HL-60 (cell line): ENCODE measurements at regions not wholly inside any gene's neighbourhood (a gene's known extent, or its start where the extent isn't known, plus 50 kb on each side); places are given as distances from the start of the nearest gene placed in this dataset.

Experiments used
- DNase-seq, 2 experiments: peaks; one replicate each; pipeline ENCODE4 v3.0.0-alpha.2; 2010 to 2020; ENCODE audit warnings: low read depth in 1 of 2, low spot score in 1 of 2
- H3K27ac ChIP-seq: fragments of 250-450 bp; sonication (Bioruptor Pico); replicated peaks from 2 replicates; pipeline ENCODE4 v1.5.1; 2020; ENCODE audit warnings: mild to moderate bottlenecking, moderate library complexity
- H3K27me3 ChIP-seq: fragments of 250-450 bp; sonication (Bioruptor Pico); 2 replicates; pipeline ENCODE4 v1.5.1; 2021; ENCODE audit warnings: mild to moderate bottlenecking, moderate library complexity; ENCODE audit not compliant: insufficient read depth, poor library complexity, severe bottlenecking
- H3K4me3 ChIP-seq: replicated peaks from 2 replicates; pipeline ENCODE4 v1.5.1; 2011; ENCODE audit warnings: mild to moderate bottlenecking, control low read depth, low read length; ENCODE audit not compliant: insufficient read depth
- CTCF ChIP-seq: IDR thresholded peaks from one replicate; pipeline ENCODE4 v1.5.1; 2011; ENCODE audit warnings: low read length, control low read depth, inconsistent platforms; ENCODE audit not compliant: insufficient read depth
- GABPA ChIP-seq: IDR thresholded peaks from 2 replicates; pipeline ENCODE4 v1.6.1; 2012; ENCODE audit warnings: low read depth
- POLR2AphosphoS5 ChIP-seq: IDR thresholded peaks from 2 replicates; pipeline ENCODE4 v1.6.1; 2012; ENCODE audit warnings: low read depth
- REST ChIP-seq: IDR thresholded peaks from 2 replicates; pipeline ENCODE4 v1.6.1; 2012; ENCODE audit warnings: low read depth; ENCODE audit not compliant: insufficient replicate concordance
- SPI1 ChIP-seq: IDR thresholded peaks from 2 replicates; pipeline ENCODE4 v1.6.1; 2012; ENCODE audit warnings: low read depth, mild to moderate bottlenecking, borderline replicate concordance

- Histone ChIP-seq H3K27ac (no peak overlapping the region), H3K4me3 (no peak overlapping the region), H3K27me3 (no peaks in the 10 kb centered on the region)
- TF ChIP-seq GABPA (no peak), POLR2AphosphoS5 (no peak), REST (no peak), CTCF (no peak)
- DNase-seq: no peak
These were observed 212.8 kb upstream of the IRX1 start for GRCh38 chr5:3382782-3383181.

GRCh38 chr5:3382151-3382550 is 213.5 kb upstream of the IRX1 start:
- TF ChIP-seq GABPA (no peak), POLR2AphosphoS5 (no peak), SPI1 (no peak), REST (no peak), CTCF (no peak)
- no peak for DNase-seq
- Histone ChIP-seq H3K4me3 (no peak overlapping the region), H3K27me3 (no peaks in the 10 kb centered on the region), H3K27ac (no peak overlapping the region)

- Histone ChIP-seq H3K27ac (no peak overlapping the region), H3K27me3 (no peaks in the 10 kb centered on the region), H3K4me3 (no peak overlapping the region)
- no peak for DNase-seq
- TF ChIP-seq CTCF (no peak), GABPA (no peak), POLR2AphosphoS5 (no peak), SPI1 (no peak), REST (no peak)
These were observed 214.3 kb upstream of the IRX1 start for GRCh38 chr5:3381206-3381825.
